ENCODE measurements at regions not wholly inside any gene's neighbourhood (a gene's known extent, or its start where the extent isn't known, plus 50 kb on each side); places are given as distances from the start of the nearest gene placed in this dataset.

GRCh38 chr5:93875693-93876092 lies 134.3 kb upstream of the POU5F2 start:
- DNase-seq = no peak

GRCh38 chr5:93874491-93874890 lies 133.1 kb upstream of the POU5F2 start:
- peak; percentile 13 for DNase-seq

GRCh38 chr5:93874080-93874479 lies 132.7 kb upstream of the POU5F2 start:
- DNase-seq = peak; percentile 59

- DNase-seq = no peak
Measured at GRCh38 chr5:93873211-93873736, 131.9 kb upstream of the POU5F2 start.

GRCh38 chr5:93870649-93871048 lies 129.2 kb upstream of the POU5F2 start:
- DNase-seq = no peak

GRCh38 chr5:93868851-93869250 lies 127.5 kb upstream of the POU5F2 start:
- no peak for DNase-seq

- DNase-seq = no peak
Measured at GRCh38 chr5:93850311-93850710, 108.9 kb upstream of the POU5F2 start.

- DNase-seq = no peak
Measured at GRCh38 chr5:93845376-93845775, 104.0 kb upstream of the POU5F2 start.

GRCh38 chr5:93831449-93831848 lies 90.0 kb upstream of the POU5F2 start:
- no peak for DNase-seq

- DNase-seq = no peak
Measured at GRCh38 chr5:93830893-93831292, 89.5 kb upstream of the POU5F2 start.

GRCh38 chr5:93829346-93829745 lies 87.9 kb upstream of the POU5F2 start:
- DNase-seq = no peak

GRCh38 chr5:93821891-93822415 lies 80.6 kb upstream of the POU5F2 start:
- no peak for DNase-seq

- DNase-seq = no peak
Measured at GRCh38 chr5:93819668-93820067, 78.3 kb upstream of the POU5F2 start.

GRCh38 chr5:93810780-93811179 lies 69.4 kb upstream of the POU5F2 start:
- DNase-seq = no peak

- DNase-seq = no peak
Measured at GRCh38 chr5:93809430-93809829, 68.0 kb upstream of the POU5F2 start.

GRCh38 chr5:93807846-93808245 lies 66.4 kb upstream of the POU5F2 start:
- DNase-seq = no peak

GRCh38 chr5:93805616-93806379 lies 64.4 kb upstream of the POU5F2 start:
- no peak for DNase-seq

GRCh38 chr5:93800988-93801811 lies 59.8 kb upstream of the POU5F2 start:
- DNase-seq = peak; percentile 37

- no peak for DNase-seq
Measured at GRCh38 chr5:93794954-93795353, 53.6 kb upstream of the POU5F2 start.

GRCh38 chr5:93793159-93793781 lies 51.9 kb upstream of the POU5F2 start:
- DNase-seq = no peak

GRCh38 chr5:93791518-93791972 lies 50.1 kb upstream of the POU5F2 start:
- no peak for DNase-seq

Data from activated CD4-positive, alpha-beta T cell treated with anti-CD3 and anti-CD28 coated beads, Interleukin-10, Interleukin-2, amounts not matched to agents 100 ng/mL and 50 ng/mL, durations not matched to agents 16 hours and 8 hours (primary cell).